HEK293 (cell line): ENCODE measurements at regions not wholly inside any gene's neighbourhood (a gene's known extent, or its start where the extent isn't known, plus 50 kb on each side); places are given as distances from the start of the nearest gene placed in this dataset.

Experiments
- CTCF ChIA-PET: fragments of 350-600 bp; formaldehyde crosslinking; extraction: SDS; loops from one replicate; lab custom pipeline; 2021; ENCODE audit warnings: antibody characterized with exemption; lab: Yijun Ruan, JAX
- POLR2A ChIA-PET: fragments of 300-600 bp; formaldehyde crosslinking; extraction: SDS; loops from one replicate; lab custom pipeline; 2020; ENCODE audit warnings: antibody characterized with exemption, inconsistent platforms; lab: Yijun Ruan, JAX
- H3K27ac ChIP-seq: fragments of 200-500 bp; sonication (Bioruptor generic); 2 replicates; pipeline ENCODE4 v1.5.1; 2014; ENCODE audit warnings: low read depth, low read length, control low read depth, inconsistent platforms; ENCODE audit errors: extremely low read depth
- H3K36me3 ChIP-seq, 2 experiments: fragments of 200-500 bp in 1 of 2; sonication (Bioruptor generic) in 1 of 2; 1 replicate in 1 of 2; 2 replicates in 1 of 2; pipeline ENCODE4 v1.5.1; 2014 to 2017; ENCODE audit warnings: inconsistent platforms in 2 of 2, low read length in 2 of 2; ENCODE audit not compliant: control insufficient read depth in 2 of 2, insufficient read depth in 1 of 2
- H3K4me1 ChIP-seq: fragments of 200-500 bp; sonication (Bioruptor generic); 2 replicates; pipeline ENCODE4 v1.5.1; 2014; ENCODE audit warnings: mild to moderate bottlenecking, low read length, inconsistent platforms; ENCODE audit not compliant: control insufficient read depth, insufficient read depth
- H3K4me3 ChIP-seq: 2 replicates; pipeline ENCODE4 v1.5.1; 2011; ENCODE audit warnings: low read depth, mild to moderate bottlenecking, control low read depth, low read length, moderate library complexity
- H3K9me3 ChIP-seq: fragments of 200-500 bp; sonication (Bioruptor generic); 2 replicates; pipeline ENCODE4 v1.5.1; 2014; ENCODE audit warnings: low read depth, low read length, inconsistent platforms; ENCODE audit not compliant: control insufficient read depth, insufficient read depth
- BCL11A ChIP-seq: fragments of 450-650 bp; formaldehyde crosslinking; IDR thresholded peaks from 2 replicates; pipeline ENCODE4 v1.5.1; 2016; ENCODE audit warnings: low read depth, missing biosample characterization, missing genetic modification characterization
- HOXD13 ChIP-seq: sonication (generic); formaldehyde crosslinking; IDR thresholded peaks from 2 replicates; pipeline ENCODE4 v1.8.0; 2022; ENCODE audit warnings: missing genetic modification reagents, borderline replicate concordance
- OVOL3 ChIP-seq: fragments of 450-650 bp; formaldehyde crosslinking; IDR thresholded peaks from 2 replicates; pipeline ENCODE4 v1.5.1; 2016; ENCODE audit warnings: missing biosample characterization, missing genetic modification characterization
- TCF7L2 ChIP-seq: IDR thresholded peaks from 2 replicates; pipeline ENCODE4 v1.6.1; 2011; ENCODE audit warnings: low read depth, mild to moderate bottlenecking, inconsistent platforms, low read length, moderate library complexity, borderline replicate concordance
- ZNF175 ChIP-seq: fragments of 450-650 bp; formaldehyde crosslinking; IDR thresholded peaks from 2 replicates; pipeline ENCODE4 v1.5.1; 2016; ENCODE audit warnings: missing biosample characterization, missing genetic modification characterization
- ZNF354C ChIP-seq: fragments of 450-650 bp; formaldehyde crosslinking; IDR thresholded peaks from 2 replicates; pipeline ENCODE4 v1.5.1; 2016; ENCODE audit warnings: missing biosample characterization, missing genetic modification characterization, low read depth, borderline replicate concordance
- ZNF426 ChIP-seq: fragments of 450-650 bp; formaldehyde crosslinking; IDR thresholded peaks from 2 replicates; pipeline ENCODE4 v1.5.1; 2017; ENCODE audit warnings: missing biosample characterization, missing genetic modification characterization, mild to moderate bottlenecking, inconsistent platforms, moderate library complexity
- ZNF561 ChIP-seq: fragments of 450-650 bp; IDR thresholded peaks from 2 replicates; pipeline ENCODE4 v1.5.1; 2018; ENCODE audit warnings: missing biosample characterization, missing genetic modification characterization, borderline replicate concordance
- ZNF701 ChIP-seq: fragments of 450-650 bp; formaldehyde crosslinking; IDR thresholded peaks from 2 replicates; pipeline ENCODE4 v1.5.1; 2016; ENCODE audit warnings: missing biosample characterization, missing genetic modification characterization
- ZSCAN23 ChIP-seq: fragments of 450-650 bp; formaldehyde crosslinking; IDR thresholded peaks from 2 replicates; pipeline ENCODE4 v1.5.1; 2016; ENCODE audit warnings: missing biosample characterization, missing genetic modification characterization
- TF ChIP-seq, protein P1 (sequence below): fragments of 450-650 bp; formaldehyde crosslinking; IDR thresholded peaks from 2 replicates; pipeline ENCODE4 v1.5.1; 2016; ENCODE audit warnings: missing biosample characterization, missing genetic modification characterization
- TF ChIP-seq, protein P2 (sequence below): fragments of 450-650 bp; formaldehyde crosslinking; IDR thresholded peaks from 2 replicates; pipeline ENCODE4 v1.5.1; 2017; ENCODE audit warnings: missing biosample characterization, missing genetic modification characterization
- TF ChIP-seq, protein P3 (sequence below): fragments of 450-650 bp; formaldehyde crosslinking; IDR thresholded peaks from 2 replicates; pipeline ENCODE4 v1.5.1; 2016; ENCODE audit warnings: missing biosample characterization, missing genetic modification characterization
- TF ChIP-seq, protein P4 (sequence below): fragments of 450-650 bp; formaldehyde crosslinking; IDR thresholded peaks from 2 replicates; pipeline ENCODE4 v1.5.1; 2016; ENCODE audit warnings: missing biosample characterization, missing genetic modification characterization
- TF ChIP-seq, protein P5 (sequence below): fragments of 450-650 bp; formaldehyde crosslinking; IDR thresholded peaks from 2 replicates; pipeline ENCODE4 v1.5.1; 2016; ENCODE audit warnings: missing biosample characterization, missing genetic modification characterization
- TF ChIP-seq, protein P6 (sequence below): fragments of 450-650 bp; formaldehyde crosslinking; conservative IDR thresholded peaks from 2 replicates; pipeline ENCODE4 v1.5.1; 2016; ENCODE audit warnings: low read depth, missing biosample characterization, missing genetic modification characterization

DNA sequence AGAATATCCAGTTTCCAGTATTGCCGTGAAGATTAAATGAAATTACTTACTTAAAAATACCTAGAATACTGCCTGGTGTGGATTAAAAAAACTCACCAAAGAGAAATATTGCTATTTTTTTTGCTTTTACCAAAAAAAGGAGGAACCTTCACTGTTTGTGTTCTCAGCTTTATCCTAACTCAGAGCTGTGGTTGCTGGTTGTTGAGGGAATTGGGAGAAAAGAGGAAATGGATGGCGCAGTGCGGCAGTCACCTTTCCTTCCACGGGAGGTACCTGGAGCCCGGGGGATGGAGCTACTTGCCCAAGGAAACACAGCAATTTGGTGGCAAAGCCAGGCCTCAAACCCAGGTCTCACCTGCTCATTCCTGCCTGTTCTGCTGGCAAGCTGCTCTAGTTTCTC is 270.3 kb downstream of the RPLP1 start:
- H3K4me1 ChIP-seq: no peaks in the 10 kb centered on the region
- H3K9me3 ChIP-seq: no peaks in the 10 kb centered on the region
- no peak overlapping the region for H3K27ac ChIP-seq
- no peaks in the 10 kb centered on the region for H3K36me3 ChIP-seq
- TF ChIP-seq, protein P1, sequence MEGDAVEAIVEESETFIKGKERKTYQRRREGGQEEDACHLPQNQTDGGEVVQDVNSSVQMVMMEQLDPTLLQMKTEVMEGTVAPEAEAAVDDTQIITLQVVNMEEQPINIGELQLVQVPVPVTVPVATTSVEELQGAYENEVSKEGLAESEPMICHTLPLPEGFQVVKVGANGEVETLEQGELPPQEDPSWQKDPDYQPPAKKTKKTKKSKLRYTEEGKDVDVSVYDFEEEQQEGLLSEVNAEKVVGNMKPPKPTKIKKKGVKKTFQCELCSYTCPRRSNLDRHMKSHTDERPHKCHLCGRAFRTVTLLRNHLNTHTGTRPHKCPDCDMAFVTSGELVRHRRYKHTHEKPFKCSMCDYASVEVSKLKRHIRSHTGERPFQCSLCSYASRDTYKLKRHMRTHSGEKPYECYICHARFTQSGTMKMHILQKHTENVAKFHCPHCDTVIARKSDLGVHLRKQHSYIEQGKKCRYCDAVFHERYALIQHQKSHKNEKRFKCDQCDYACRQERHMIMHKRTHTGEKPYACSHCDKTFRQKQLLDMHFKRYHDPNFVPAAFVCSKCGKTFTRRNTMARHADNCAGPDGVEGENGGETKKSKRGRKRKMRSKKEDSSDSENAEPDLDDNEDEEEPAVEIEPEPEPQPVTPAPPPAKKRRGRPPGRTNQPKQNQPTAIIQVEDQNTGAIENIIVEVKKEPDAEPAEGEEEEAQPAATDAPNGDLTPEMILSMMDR (tag by site-specific recombination): no peak
- TF ChIP-seq HOXD13 (CRISPR knock-in tag) (no peak), ZNF426 (no peak), ZSCAN23 (tag by site-specific recombination) (no peak)
- TF ChIP-seq, protein P2, sequence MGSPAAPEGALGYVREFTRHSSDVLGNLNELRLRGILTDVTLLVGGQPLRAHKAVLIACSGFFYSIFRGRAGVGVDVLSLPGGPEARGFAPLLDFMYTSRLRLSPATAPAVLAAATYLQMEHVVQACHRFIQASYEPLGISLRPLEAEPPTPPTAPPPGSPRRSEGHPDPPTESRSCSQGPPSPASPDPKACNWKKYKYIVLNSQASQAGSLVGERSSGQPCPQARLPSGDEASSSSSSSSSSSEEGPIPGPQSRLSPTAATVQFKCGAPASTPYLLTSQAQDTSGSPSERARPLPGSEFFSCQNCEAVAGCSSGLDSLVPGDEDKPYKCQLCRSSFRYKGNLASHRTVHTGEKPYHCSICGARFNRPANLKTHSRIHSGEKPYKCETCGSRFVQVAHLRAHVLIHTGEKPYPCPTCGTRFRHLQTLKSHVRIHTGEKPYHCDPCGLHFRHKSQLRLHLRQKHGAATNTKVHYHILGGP: no peak
- TF ChIP-seq, protein P3, sequence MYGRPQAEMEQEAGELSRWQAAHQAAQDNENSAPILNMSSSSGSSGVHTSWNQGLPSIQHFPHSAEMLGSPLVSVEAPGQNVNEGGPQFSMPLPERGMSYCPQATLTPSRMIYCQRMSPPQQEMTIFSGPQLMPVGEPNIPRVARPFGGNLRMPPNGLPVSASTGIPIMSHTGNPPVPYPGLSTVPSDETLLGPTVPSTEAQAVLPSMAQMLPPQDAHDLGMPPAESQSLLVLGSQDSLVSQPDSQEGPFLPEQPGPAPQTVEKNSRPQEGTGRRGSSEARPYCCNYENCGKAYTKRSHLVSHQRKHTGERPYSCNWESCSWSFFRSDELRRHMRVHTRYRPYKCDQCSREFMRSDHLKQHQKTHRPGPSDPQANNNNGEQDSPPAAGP (tag by site-specific recombination): no peak
- TF ChIP-seq, protein P4, sequence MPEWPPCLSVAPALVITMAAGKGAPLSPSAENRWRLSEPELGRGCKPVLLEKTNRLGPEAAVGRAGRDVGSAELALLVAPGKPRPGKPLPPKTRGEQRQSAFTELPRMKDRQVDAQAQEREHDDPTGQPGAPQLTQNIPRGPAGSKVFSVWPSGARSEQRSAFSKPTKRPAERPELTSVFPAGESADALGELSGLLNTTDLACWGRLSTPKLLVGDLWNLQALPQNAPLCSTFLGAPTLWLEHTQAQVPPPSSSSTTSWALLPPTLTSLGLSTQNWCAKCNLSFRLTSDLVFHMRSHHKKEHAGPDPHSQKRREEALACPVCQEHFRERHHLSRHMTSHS (tag by site-specific recombination): no peak
- POLR2A ChIA-PET: no interaction called here
- CTCF ChIA-PET: interaction anchor here (0.5 to 0.9 kb wide), 6 partner anchors 10 to 591 kb away, joined by 3 to 5 read pairs (median 3); no protein-coding TSS in a partner anchor
- no peak overlapping the region for H3K4me3 ChIP-seq

DNA sequence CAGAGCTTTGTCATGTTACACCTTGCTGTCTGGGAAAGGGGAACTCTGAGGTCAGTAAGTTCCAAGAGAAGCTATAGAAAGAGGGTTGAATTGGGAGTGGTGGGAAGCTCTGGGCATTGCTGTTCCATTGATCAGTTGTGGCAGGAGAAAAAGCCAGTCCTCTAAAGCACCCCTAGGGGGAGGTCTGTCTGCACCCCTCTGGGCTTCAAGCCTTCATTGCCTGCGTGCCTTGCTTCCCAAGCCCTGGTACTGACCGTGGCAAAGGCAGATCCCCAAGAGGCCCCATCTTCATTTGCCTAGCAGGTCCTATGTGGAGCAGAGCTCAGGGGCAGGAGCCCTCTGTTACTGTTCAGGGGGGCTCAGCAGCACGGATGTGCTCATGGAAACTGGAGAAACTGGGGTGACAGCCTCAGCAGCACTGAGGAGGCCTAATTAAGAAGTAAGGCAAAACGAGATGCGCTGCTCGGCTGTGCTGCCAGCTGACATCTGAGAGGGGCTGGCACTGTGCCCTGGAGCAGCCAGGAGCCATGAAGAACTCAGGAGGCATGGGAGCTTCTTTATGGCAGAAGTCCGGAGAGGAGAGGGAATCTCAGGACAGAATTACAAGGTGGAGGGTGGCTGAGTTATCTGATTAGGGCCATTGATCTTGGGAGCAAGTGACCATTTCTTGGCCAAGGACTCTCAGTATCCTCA is 270.9 kb downstream of the RPLP1 start:
- Histone ChIP-seq H3K27ac (no peak overlapping the region), H3K9me3 (no peaks in the 10 kb centered on the region)
- CTCF ChIA-PET: interaction anchor here (0.5 to 1.4 kb wide), 2 partner anchors 181 to 245 kb away, joined by 5 read pairs; no protein-coding TSS in a partner anchor
- TF ChIP-seq, protein P1 (tag by site-specific recombination): 0 out of 2 replicates have a peak, but pooled peaks have one; percentile 21
- TF ChIP-seq ZNF175 (tag by site-specific recombination): no peak
- TF ChIP-seq, all 188 proteins: peak for 1
- H3K36me3 ChIP-seq: no peaks in the 10 kb centered on the region
- H3K4me1 ChIP-seq: no peaks in the 10 kb centered on the region
- POLR2A ChIA-PET: no interaction called here
- no peak overlapping the region for H3K4me3 ChIP-seq

DNA sequence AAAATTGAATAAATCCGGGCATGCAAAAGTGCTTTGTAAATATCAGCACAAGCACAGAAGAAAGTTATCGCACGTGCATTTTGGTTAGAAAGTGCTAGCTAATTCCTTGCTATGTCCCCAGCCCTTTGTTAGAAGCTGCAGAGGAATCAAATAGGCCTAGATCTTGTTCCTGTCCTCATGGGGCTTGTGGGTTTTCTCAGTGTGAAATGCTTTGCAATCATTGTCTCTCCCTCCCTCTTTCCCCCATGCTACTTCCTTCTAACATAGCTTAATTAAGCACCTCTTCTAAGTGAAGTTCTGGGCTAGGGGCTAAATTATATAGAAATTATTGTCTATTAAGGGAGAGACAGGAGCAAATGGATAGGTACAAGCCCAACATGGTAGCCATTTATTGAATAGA is 271.7 kb downstream of the RPLP1 start:
- Histone ChIP-seq H3K4me1 (no peaks in the 10 kb centered on the region), H3K36me3 (no peaks in the 10 kb centered on the region), H3K4me3 (no peak overlapping the region), H3K9me3 (no peaks in the 10 kb centered on the region), H3K27ac (no peak overlapping the region)
- POLR2A ChIA-PET: no interaction called here
- CTCF ChIA-PET: interaction anchor here (0.5 to 1.4 kb wide), 3 partner anchors 11 to 742 kb away, joined by 3 to 5 read pairs (median 4); no protein-coding TSS in a partner anchor
- TF ChIP-seq, protein P5, sequence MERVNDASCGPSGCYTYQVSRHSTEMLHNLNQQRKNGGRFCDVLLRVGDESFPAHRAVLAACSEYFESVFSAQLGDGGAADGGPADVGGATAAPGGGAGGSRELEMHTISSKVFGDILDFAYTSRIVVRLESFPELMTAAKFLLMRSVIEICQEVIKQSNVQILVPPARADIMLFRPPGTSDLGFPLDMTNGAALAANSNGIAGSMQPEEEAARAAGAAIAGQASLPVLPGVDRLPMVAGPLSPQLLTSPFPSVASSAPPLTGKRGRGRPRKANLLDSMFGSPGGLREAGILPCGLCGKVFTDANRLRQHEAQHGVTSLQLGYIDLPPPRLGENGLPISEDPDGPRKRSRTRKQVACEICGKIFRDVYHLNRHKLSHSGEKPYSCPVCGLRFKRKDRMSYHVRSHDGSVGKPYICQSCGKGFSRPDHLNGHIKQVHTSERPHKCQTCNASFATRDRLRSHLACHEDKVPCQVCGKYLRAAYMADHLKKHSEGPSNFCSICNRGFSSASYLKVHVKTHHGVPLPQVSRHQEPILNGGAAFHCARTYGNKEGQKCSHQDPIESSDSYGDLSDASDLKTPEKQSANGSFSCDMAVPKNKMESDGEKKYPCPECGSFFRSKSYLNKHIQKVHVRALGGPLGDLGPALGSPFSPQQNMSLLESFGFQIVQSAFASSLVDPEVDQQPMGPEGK: no peak
- TF ChIP-seq ZNF701 (no peak), ZNF354C (no peak), OVOL3 (tag by site-specific recombination) (no peak), TCF7L2 (no peak), BCL11A (tag by site-specific recombination) (no peak), ZNF561 (tag by site-specific recombination) (no peak)
- TF ChIP-seq, protein P6, sequence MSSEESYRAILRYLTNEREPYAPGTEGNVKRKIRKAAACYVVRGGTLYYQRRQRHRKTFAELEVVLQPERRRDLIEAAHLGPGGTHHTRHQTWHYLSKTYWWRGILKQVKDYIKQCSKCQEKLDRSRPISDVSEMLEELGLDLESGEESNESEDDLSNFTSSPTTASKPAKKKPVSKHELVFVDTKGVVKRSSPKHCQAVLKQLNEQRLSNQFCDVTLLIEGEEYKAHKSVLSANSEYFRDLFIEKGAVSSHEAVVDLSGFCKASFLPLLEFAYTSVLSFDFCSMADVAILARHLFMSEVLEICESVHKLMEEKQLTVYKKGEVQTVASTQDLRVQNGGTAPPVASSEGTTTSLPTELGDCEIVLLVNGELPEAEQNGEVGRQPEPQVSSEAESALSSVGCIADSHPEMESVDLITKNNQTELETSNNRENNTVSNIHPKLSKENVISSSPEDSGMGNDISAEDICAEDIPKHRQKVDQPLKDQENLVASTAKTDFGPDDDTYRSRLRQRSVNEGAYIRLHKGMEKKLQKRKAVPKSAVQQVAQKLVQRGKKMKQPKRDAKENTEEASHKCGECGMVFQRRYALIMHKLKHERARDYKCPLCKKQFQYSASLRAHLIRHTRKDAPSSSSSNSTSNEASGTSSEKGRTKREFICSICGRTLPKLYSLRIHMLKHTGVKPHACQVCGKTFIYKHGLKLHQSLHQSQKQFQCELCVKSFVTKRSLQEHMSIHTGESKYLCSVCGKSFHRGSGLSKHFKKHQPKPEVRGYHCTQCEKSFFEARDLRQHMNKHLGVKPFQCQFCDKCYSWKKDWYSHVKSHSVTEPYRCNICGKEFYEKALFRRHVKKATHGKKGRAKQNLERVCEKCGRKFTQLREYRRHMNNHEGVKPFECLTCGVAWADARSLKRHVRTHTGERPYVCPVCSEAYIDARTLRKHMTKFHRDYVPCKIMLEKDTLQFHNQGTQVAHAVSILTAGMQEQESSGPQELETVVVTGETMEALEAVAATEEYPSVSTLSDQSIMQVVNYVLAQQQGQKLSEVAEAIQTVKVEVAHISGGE (tag by site-specific recombination): no peak
